GM12878 (cell line): ENCODE measurements at regions not wholly inside any gene's neighbourhood (a gene's known extent, or its start where the extent isn't known, plus 50 kb on each side); places are given as distances from the start of the nearest gene placed in this dataset.

Experiments used
- ATAC-seq: fragments of 200-7000 bp; cut with Tn5 transposase; 3 replicates; pipeline ENCODE4 v1.9.1; 2020; ENCODE audit warnings: mild to moderate bottlenecking, moderate library complexity
- BruUV-seq: library from RNA; stranded (reverse); fragments of 400-500 nt; replicated peaks from 2 replicates; lab custom pipeline; 2021; lab: Mats Ljungman, UMichigan
- CTCF ChIA-PET: fragments of 300-600 bp; sonication (Branson Sonifier 250); formaldehyde crosslinking; extraction: SDS; loops from one replicate; lab custom pipeline; 2021; ENCODE audit warnings: inconsistent platforms; lab: Yijun Ruan, JAX
- POLR2A ChIA-PET: fragments of 350-600 bp; formaldehyde crosslinking; extraction: SDS; loops from one replicate; lab custom pipeline; 2021; ENCODE audit warnings: inconsistent platforms; lab: Charles Lee
- RAD21 ChIA-PET: fragments of 300-600 bp; sonication (Branson Sonifier 250); formaldehyde crosslinking; loops from one replicate; lab custom pipeline; 2023; ENCODE audit warnings: antibody characterized with exemption; ENCODE audit not compliant: unreplicated experiment; lab: Charles Lee
- SMC1A ChIA-PET: fragments of 300-600 bp; sonication (Branson Sonifier 250); formaldehyde crosslinking; loops from one replicate; lab custom pipeline; 2023; ENCODE audit not compliant: unreplicated experiment, uncharacterized antibody; lab: Charles Lee
- DNase-seq: peaks from one replicate; pipeline ENCODE4 v3.0.0-alpha.2; 2011; ENCODE audit warnings: low read depth, low spot score
- FAIRE-seq: peaks from 3 replicates; lab custom pipeline; 2011; peaks lifted over from hg19 to GRCh38; lab: Jason Lieb, UNC
- H2AFZ ChIP-seq: 2 replicates; pipeline ENCODE4 v1.6.0; 2011; ENCODE audit warnings: low read depth, low read length, control low read depth; ENCODE audit not compliant: control insufficient read depth
- H3K27ac ChIP-seq: 2 replicates; pipeline ENCODE4 v1.5.1; 2011; ENCODE audit warnings: control low read depth; ENCODE audit not compliant: control insufficient read depth, insufficient read depth
- H3K27me3 ChIP-seq, 2 experiments: replicated peaks in 1 of 2; 2 replicates each; pipeline versions ENCODE4 v1.6.0 to v1.6.1; 2011; ENCODE audit warnings: low read length in 1 of 2; ENCODE audit not compliant: control insufficient read depth in 2 of 2, insufficient read depth in 2 of 2
- H3K36me3 ChIP-seq, 2 experiments: 2 replicates each; pipeline ENCODE4 v1.5.1; 2011; ENCODE audit warnings: low read length in 1 of 2; ENCODE audit not compliant: control insufficient read depth in 2 of 2, insufficient read depth in 2 of 2
- H3K4me1 ChIP-seq: 2 replicates; pipeline ENCODE4 v1.6.1; 2011; ENCODE audit warnings: mild to moderate bottlenecking, low read length, moderate library complexity, mixed read lengths; ENCODE audit not compliant: control insufficient read depth, insufficient read depth
- H3K4me2 ChIP-seq: 2 replicates; pipeline ENCODE4 v1.6.0; 2011; ENCODE audit warnings: control low read depth; ENCODE audit not compliant: control insufficient read depth, insufficient read depth
- H3K4me3 ChIP-seq: fragments of 200-600 bp; sonication (generic); 2 replicates; pipeline ENCODE4 v1.5.1; 2016
- H3K79me2 ChIP-seq: 2 replicates; pipeline ENCODE4 v1.6.0; 2011; ENCODE audit warnings: low read length; ENCODE audit not compliant: control insufficient read depth, insufficient read depth
- H3K9ac ChIP-seq: 2 replicates; pipeline ENCODE4 v1.8.0; 2011; ENCODE audit warnings: low read length, control low read depth, mixed read lengths; ENCODE audit not compliant: control insufficient read depth, insufficient read depth
- H3K9me3 ChIP-seq: replicated peaks from 3 replicates; pipeline ENCODE4 v1.5.1; 2011; ENCODE audit warnings: mild to moderate bottlenecking, low read length; ENCODE audit not compliant: control insufficient read depth, insufficient read depth
- H4K20me1 ChIP-seq: 2 replicates; pipeline ENCODE4 v1.6.0; 2011; ENCODE audit not compliant: control insufficient read depth, insufficient read depth
- BACH1 ChIP-seq: fragments of 450-650 bp; IDR thresholded peaks from 2 replicates; pipeline ENCODE4 v1.6.1; 2017; ENCODE audit warnings: mild to moderate bottlenecking, borderline replicate concordance
- BMI1 ChIP-seq: fragments of 450-650 bp; IDR thresholded peaks from 2 replicates; pipeline ENCODE4 v1.6.1; 2016; ENCODE audit warnings: mild to moderate bottlenecking, moderate library complexity, borderline replicate concordance
- KAT2A ChIP-seq: conservative IDR thresholded peaks from 2 replicates; pipeline ENCODE4 v1.6.1; 2011; ENCODE audit warnings: low read depth, low read length; ENCODE audit not compliant: control insufficient read depth
- KLF5 ChIP-seq: fragments of 450-650 bp; IDR thresholded peaks from 2 replicates; pipeline ENCODE4 v1.6.1; 2014; ENCODE audit warnings: mild to moderate bottlenecking; ENCODE audit not compliant: partially characterized antibody
- MYB ChIP-seq: fragments of 150-350 bp; IDR thresholded peaks from 2 replicates; pipeline ENCODE4 v1.6.1; 2014; ENCODE audit warnings: mild to moderate bottlenecking, low read depth, low read length, borderline replicate concordance
- NFIC ChIP-seq: IDR thresholded peaks from 2 replicates; pipeline ENCODE4 v1.6.1; 2012; ENCODE audit warnings: low read depth, mild to moderate bottlenecking, inconsistent platforms, low read length, moderate library complexity
- NFYA ChIP-seq: IDR thresholded peaks from 2 replicates; pipeline ENCODE4 v1.6.1; 2011; ENCODE audit warnings: low read depth, mild to moderate bottlenecking, low read length, improper control_type of control experiment, borderline replicate concordance
- SPI1 ChIP-seq: IDR thresholded peaks from 2 replicates; pipeline ENCODE4 v1.6.1; 2011; ENCODE audit warnings: low read depth, mild to moderate bottlenecking, low read length, moderate library complexity, borderline replicate concordance; ENCODE audit not compliant: insufficient read depth
- TCF12 ChIP-seq: IDR thresholded peaks from 2 replicates; pipeline ENCODE4 v1.6.1; 2011; ENCODE audit warnings: low read depth, mild to moderate bottlenecking, low read length
- TCF7 ChIP-seq: IDR thresholded peaks from 2 replicates; pipeline ENCODE4 v1.6.1; 2014; ENCODE audit warnings: antibody characterized with exemption, borderline replicate concordance
- ZNF274 ChIP-seq: IDR thresholded peaks from one replicate; pipeline ENCODE4 v1.8.0; 2011; ENCODE audit not compliant: insufficient read length, insufficient read depth
- WGBS: methylation state at CpG from one replicate; pipeline ENCODE4 v1.1.6; 2016; ENCODE audit warnings: low lambda C conversion rate; ENCODE audit not compliant: insufficient replicate concordance, insufficient coverage; ENCODE audit errors: missing lambda C conversion rate; 5-methylcytosine and 5-hydroxymethylcytosine counted together
- in situ Hi-C: fragments of 300-500 bp; cut with MboI; formaldehyde crosslinking; loops from 9 replicates; pipeline ENCODE4 v1.14.3; 2018; ENCODE audit warnings: mixed read lengths
- intact Hi-C: fragments of 100-400 bp; cut with micrococcal nuclease; formaldehyde crosslinking; loops from one replicate; pipeline ENCODE4 v1.14.2; 2022; ENCODE audit not compliant: unreplicated experiment
- TF ChIP-seq, protein P1 (sequence below): IDR thresholded peaks from 2 replicates; pipeline ENCODE4 v1.6.1; 2011; ENCODE audit warnings: mild to moderate bottlenecking, low read depth, low read length, moderate library complexity; ENCODE audit not compliant: insufficient replicate concordance
- TF ChIP-seq, protein P2 (sequence below): IDR thresholded peaks from 2 replicates; pipeline ENCODE4 v1.6.1; 2012; ENCODE audit warnings: low read depth, low read length, improper control_type of control experiment

DNA sequence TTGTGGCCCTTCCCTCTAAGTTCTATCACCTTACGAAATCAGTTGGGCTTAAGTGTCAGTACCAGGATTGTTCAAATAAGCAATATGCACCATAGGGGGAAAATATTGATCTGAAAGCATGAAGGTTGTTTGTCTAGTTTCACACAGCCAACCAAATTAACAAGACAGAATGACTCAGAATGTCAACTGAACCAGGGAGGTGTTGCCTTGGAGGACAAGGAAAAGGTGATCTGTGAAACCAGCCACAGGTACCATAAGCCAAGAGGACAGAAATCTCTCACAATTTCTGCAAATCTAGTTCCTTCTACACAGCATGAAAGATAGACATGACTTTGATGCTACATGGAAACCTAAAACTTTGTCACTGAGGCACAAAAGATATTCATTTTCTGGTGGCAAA is 297.9 kb downstream of the BCL11B start:
- Histone ChIP-seq H3K9ac (no peak overlapping the region), H3K79me2 (no peaks in the 10 kb centered on the region), H3K4me1 (no peaks in the 10 kb centered on the region), H3K4me3 (no peak overlapping the region), H3K9me3 (no peaks in the 10 kb centered on the region), H4K20me1 (no peaks in the 10 kb centered on the region), H3K27ac (no peak overlapping the region), H3K27me3 (no peaks in the 10 kb centered on the region), H2AFZ (no peak overlapping the region), H3K36me3 (no peaks in the 10 kb centered on the region), H3K4me2 (no peak overlapping the region)
- POLR2A ChIA-PET: no interaction called here
- SMC1A ChIA-PET: no interaction called here
- in situ Hi-C loops: no loop called here
- CTCF ChIA-PET: no interaction called here
- ATAC-seq (no peak), FAIRE-seq (no peak), DNase-seq (no peak)
- no TSS peak for BruUV-seq
- TF ChIP-seq ZNF274 (no peak), TCF7 (no peak), MYB (no peak), NFIC (no peak), TCF12 (no peak), KLF5 (no peak), BACH1 (no peak), SPI1 (no peak), NFYA (no peak), BMI1 (no peak), KAT2A (no peak)
- TF ChIP-seq, protein P1, sequence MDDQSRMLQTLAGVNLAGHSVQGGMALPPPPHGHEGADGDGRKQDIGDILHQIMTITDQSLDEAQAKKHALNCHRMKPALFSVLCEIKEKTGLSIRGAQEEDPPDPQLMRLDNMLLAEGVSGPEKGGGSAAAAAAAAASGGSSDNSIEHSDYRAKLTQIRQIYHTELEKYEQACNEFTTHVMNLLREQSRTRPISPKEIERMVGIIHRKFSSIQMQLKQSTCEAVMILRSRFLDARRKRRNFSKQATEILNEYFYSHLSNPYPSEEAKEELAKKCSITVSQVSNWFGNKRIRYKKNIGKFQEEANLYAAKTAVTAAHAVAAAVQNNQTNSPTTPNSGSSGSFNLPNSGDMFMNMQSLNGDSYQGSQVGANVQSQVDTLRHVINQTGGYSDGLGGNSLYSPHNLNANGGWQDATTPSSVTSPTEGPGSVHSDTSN: no peak
- TF ChIP-seq, protein P2, sequence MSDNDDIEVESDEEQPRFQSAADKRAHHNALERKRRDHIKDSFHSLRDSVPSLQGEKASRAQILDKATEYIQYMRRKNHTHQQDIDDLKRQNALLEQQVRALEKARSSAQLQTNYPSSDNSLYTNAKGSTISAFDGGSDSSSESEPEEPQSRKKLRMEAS: no peak
- RAD21 ChIA-PET: no interaction called here
- 43% methylated on average over 1 of the region's 1 CpG for WGBS
- intact Hi-C loops: no loop called here
